ENCODE measurements at regions not wholly inside any gene's neighbourhood (a gene's known extent, or its start where the extent isn't known, plus 50 kb on each side); places are given as distances from the start of the nearest gene placed in this dataset.

DNA sequence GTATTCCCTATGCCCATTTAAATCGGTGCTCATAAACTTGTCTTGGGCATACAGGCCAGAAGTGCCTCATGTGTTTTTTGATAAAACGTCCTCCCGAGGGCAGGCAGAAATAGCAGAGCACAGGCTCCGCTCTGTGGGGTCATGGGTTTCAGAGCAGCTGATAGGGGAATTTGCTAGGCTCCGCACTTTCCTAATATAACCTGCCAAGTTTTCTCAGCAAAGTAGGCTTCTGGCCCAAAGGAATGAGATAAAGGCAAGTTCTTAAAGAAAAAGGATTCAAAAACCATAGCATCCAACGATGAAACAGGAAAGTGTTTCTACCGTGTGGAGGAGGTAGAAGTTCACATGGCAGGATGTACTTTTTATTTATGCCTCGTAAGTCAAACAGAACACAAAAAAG, 69.8 kb upstream of the RALGAPA2 start:
- H3K4me3 Mint-ChIP-seq (ENCODE audit: unreplicated experiment): no peak overlapping the region
- peaks cover 4% of the 10 kb centered on the region for H3K27me3 Mint-ChIP-seq (ENCODE audit: low read depth)
- H3K9me3 Mint-ChIP-seq (ENCODE audit: low read depth): peaks cover under 1% of the 10 kb centered on the region
- DNase-seq (ENCODE audit: low spot score): no peak
- no peaks in the 10 kb centered on the region for H3K4me1 Mint-ChIP-seq (ENCODE audit: low read depth)
- TF ChIP-seq, protein P1, sequence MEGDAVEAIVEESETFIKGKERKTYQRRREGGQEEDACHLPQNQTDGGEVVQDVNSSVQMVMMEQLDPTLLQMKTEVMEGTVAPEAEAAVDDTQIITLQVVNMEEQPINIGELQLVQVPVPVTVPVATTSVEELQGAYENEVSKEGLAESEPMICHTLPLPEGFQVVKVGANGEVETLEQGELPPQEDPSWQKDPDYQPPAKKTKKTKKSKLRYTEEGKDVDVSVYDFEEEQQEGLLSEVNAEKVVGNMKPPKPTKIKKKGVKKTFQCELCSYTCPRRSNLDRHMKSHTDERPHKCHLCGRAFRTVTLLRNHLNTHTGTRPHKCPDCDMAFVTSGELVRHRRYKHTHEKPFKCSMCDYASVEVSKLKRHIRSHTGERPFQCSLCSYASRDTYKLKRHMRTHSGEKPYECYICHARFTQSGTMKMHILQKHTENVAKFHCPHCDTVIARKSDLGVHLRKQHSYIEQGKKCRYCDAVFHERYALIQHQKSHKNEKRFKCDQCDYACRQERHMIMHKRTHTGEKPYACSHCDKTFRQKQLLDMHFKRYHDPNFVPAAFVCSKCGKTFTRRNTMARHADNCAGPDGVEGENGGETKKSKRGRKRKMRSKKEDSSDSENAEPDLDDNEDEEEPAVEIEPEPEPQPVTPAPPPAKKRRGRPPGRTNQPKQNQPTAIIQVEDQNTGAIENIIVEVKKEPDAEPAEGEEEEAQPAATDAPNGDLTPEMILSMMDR (IDR thresholded peaks at IDR 0.05): no peak
- H3K27ac Mint-ChIP-seq (ENCODE audit: unreplicated experiment): no peak overlapping the region
- no peaks in the 10 kb centered on the region for H3K36me3 Mint-ChIP-seq (ENCODE audit: low read depth)

DNA sequence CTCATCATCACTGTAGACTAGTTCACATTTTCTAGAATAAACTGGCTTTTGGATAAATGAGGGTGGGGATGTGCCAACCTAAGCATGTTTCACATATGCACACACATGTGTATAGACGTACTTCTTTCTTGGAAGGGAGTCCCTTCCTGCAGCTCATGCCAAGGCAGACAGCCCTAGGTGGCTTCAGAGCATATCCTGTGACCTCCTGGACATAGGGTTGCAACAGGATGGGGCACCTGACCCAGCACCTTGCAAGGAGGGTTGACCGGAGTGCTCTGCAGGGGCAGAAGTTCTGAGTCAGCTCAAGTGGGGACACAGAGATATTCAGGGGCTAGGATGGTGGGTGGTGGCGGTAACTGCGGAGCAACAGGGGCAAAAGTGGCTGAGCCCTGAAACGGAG, 68.6 kb upstream of the RALGAPA2 start:
- Mint-ChIP-seq H3K4me1 (ENCODE audit: low read depth) (no peaks in the 10 kb centered on the region), H3K27ac (ENCODE audit: unreplicated experiment) (no peak overlapping the region), H3K9me3 (ENCODE audit: low read depth) (no peaks in the 10 kb centered on the region), H3K36me3 (ENCODE audit: low read depth) (no peaks in the 10 kb centered on the region), H3K4me3 (ENCODE audit: unreplicated experiment) (no peak overlapping the region), H3K27me3 (ENCODE audit: low read depth) (peaks cover 5% of the 10 kb centered on the region)
- TF ChIP-seq, protein P1 (IDR thresholded peaks at IDR 0.05): no peak
- DNase-seq (ENCODE audit: low spot score): no peak

DNA sequence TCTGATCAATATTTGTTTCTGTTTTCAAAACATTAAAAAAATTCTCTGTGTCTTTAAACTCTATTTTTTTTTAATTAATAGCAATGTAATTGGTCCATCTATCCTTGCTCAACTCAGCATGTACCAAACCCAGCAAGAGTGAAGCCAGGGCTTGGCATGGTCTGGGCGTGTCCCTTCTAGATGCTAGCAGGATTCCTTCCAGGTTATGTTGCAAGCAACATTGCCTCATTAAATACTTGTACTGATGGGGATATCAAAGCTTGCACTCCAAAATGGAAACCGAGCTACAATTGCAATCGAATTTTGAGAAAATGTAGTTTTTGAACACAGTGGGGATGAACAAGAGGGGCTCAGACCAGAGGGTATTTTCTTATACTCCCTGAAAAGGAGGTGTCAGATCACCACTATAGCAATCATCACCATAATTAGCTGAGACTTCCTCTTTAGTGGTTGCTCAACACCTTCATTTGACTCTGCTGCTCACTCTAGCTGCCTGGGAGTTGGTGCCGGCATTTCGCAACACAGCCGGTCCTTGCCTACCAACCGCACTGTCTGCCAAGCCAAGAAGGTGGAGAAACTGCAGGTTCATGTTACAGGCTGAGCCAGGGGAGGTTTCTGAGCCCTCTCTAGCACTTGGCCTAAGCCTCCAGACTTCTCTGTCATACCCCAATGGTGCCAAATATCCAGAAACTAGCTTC, 67.8 kb upstream of the RALGAPA2 start:
- Mint-ChIP-seq H3K9me3 (ENCODE audit: low read depth) (no peaks in the 10 kb centered on the region), H3K4me3 (ENCODE audit: unreplicated experiment) (no peak overlapping the region), H3K27ac (ENCODE audit: unreplicated experiment) (no peak overlapping the region), H3K36me3 (ENCODE audit: low read depth) (no peaks in the 10 kb centered on the region), H3K4me1 (ENCODE audit: low read depth) (no peaks in the 10 kb centered on the region), H3K27me3 (ENCODE audit: low read depth) (peaks cover 5% of the 10 kb centered on the region)
- TF ChIP-seq, protein P1 (IDR thresholded peaks at IDR 0.05): no peak
- DNase-seq (ENCODE audit: low spot score): no peak

DNA sequence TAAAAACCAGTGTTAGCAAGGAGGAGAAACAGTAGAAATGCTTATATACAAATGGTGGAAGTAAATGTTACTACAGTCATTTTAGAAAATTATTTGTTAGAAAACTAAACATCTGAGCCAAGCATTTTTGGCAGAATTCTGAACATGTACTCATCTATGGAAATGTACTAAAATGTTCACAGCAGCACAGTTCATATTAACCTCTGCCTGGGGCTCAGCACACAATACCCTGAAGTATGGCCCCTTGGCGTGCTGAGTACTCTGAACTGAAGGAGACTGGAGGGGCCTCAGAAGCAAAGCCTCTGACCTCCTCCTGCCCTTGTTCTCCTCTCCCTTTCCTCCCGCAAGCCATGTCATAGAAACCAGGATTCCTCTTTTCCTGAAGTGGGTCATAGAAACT, 66.2 kb upstream of the RALGAPA2 start:
- Mint-ChIP-seq H3K4me1 (ENCODE audit: low read depth) (no peaks in the 10 kb centered on the region), H3K27me3 (ENCODE audit: low read depth) (peaks cover 13% of the 10 kb centered on the region), H3K27ac (ENCODE audit: unreplicated experiment) (no peak overlapping the region), H3K4me3 (ENCODE audit: unreplicated experiment) (no peak overlapping the region), H3K9me3 (ENCODE audit: low read depth) (no peaks in the 10 kb centered on the region), H3K36me3 (ENCODE audit: low read depth) (no peaks in the 10 kb centered on the region)
- no peak for DNase-seq (ENCODE audit: low spot score)
- TF ChIP-seq, protein P1 (IDR thresholded peaks at IDR 0.05): no peak

DNA sequence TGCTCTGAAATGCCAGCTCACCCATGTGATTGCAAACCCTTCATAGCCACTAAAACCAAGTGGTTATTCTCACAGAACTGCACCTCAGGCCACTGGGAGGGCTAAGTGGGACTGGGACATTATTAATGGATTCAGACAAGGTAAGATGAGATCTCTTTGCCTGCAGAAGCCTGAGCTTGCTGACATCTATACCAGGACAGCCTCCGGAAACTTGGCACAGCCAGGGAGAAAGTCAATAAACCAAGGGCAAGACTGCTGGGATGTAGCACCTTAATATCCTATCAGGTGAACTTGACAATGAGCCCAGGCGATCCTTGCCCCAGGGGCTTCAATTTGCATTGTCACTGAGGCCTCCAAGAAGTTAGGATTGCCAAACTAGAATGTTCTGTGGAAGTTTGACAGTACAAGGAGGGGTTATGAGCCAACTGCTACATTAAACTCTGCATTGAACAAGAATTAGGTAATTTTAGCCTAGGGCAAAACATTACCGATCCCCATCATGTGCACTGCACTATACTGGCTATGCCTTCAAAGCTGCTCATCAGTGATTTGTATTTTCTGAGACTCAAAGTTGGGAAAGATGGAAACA, 60.1 kb upstream of the RALGAPA2 start:
- Mint-ChIP-seq H3K36me3 (ENCODE audit: low read depth) (no peaks in the 10 kb centered on the region), H3K27ac (ENCODE audit: unreplicated experiment) (no peak overlapping the region)

More for the DNA sequence above, 60.1 kb upstream of the RALGAPA2 start:
- no peak overlapping the region for H3K4me3 Mint-ChIP-seq (ENCODE audit: unreplicated experiment)
- peaks cover 21% of the 10 kb centered on the region for H3K27me3 Mint-ChIP-seq (ENCODE audit: low read depth)
- H3K4me1 Mint-ChIP-seq (ENCODE audit: low read depth): no peaks in the 10 kb centered on the region
- no peak for DNase-seq (ENCODE audit: low spot score)
- TF ChIP-seq, protein P1 (IDR thresholded peaks at IDR 0.05): no peak
- peaks cover 6% of the 10 kb centered on the region for H3K9me3 Mint-ChIP-seq (ENCODE audit: low read depth)

All from chondrocyte (in vitro differentiated cells).